Naive thymus-derived CD4-positive, alpha-beta T cell (primary cell): ENCODE measurements at regions not wholly inside any gene's neighbourhood (a gene's known extent, or its start where the extent isn't known, plus 50 kb on each side); places are given as distances from the start of the nearest gene placed in this dataset.

ENCODE experiments used
- ATAC-seq: fragments of 150-1000 bp; cut with Tn5 transposase; 2 replicates; pipeline ENCODE4 v1.10.0; 2021; ENCODE audit warnings: mild to moderate bottlenecking, moderate library complexity
- CTCF ChIA-PET: fragments of 350-600 bp; sonication (Branson Sonifier 250); formaldehyde crosslinking; loops from one replicate; lab custom pipeline; 2021; ENCODE audit warnings: antibody characterized with exemption; lab: Charles Lee
- POLR2A ChIA-PET: fragments of 350-600 bp; sonication (Branson Sonifier 250); formaldehyde crosslinking; loops from one replicate; lab custom pipeline; 2021; ENCODE audit warnings: antibody characterized with exemption, inconsistent platforms; lab: Charles Lee
- DNase-seq, 9 donors: peaks; one replicate each; pipeline versions ENCODE4 v3.0.0 to v3.0.0-alpha.2; 2020 to 2022; ENCODE audit warnings: mixed read lengths in 1 of 9
- H3K27ac ChIP-seq: one replicate; pipeline ENCODE4 v1.7.0; 2013; ENCODE audit warnings: mild to moderate bottlenecking, low read depth, low read length, moderate library complexity
- H3K27me3 ChIP-seq, 2 donors: one replicate each; pipeline ENCODE4 v1.7.0; 2013; ENCODE audit warnings: low read length in 2 of 2, mild to moderate bottlenecking in 2 of 2, moderate library complexity in 2 of 2; ENCODE audit not compliant: control insufficient read depth in 2 of 2, insufficient read depth in 2 of 2
- H3K36me3 ChIP-seq, 3 experiments: 1 replicate in 2 of 3; 2 replicates in 1 of 3; pipeline ENCODE4 v1.7.0; 2013; ENCODE audit warnings: low read length in 3 of 3, mild to moderate bottlenecking in 3 of 3, moderate library complexity in 1 of 3; ENCODE audit not compliant: insufficient read depth in 3 of 3, control insufficient read depth in 2 of 3
- H3K4me1 ChIP-seq, 2 donors: one replicate each; pipeline ENCODE4 v1.7.0; 2013; ENCODE audit warnings: low read length in 2 of 2, mild to moderate bottlenecking in 2 of 2, moderate library complexity in 1 of 2; ENCODE audit not compliant: control insufficient read depth in 2 of 2, insufficient read depth in 2 of 2
- H3K4me3 ChIP-seq: 2 replicates; pipeline ENCODE4 v1.7.0; 2013; ENCODE audit warnings: mild to moderate bottlenecking, low read length
- H3K9me3 ChIP-seq, 3 experiments: 1 replicate in 2 of 3; 2 replicates in 1 of 3; pipeline ENCODE4 v1.7.0; 2013; ENCODE audit warnings: low read length in 3 of 3; ENCODE audit not compliant: control insufficient read depth in 2 of 3
- H3K27ac Mint-ChIP-seq, 9 donors: one replicate each; pipeline ENCODE4 v1.8.0; 2020 to 2022; ENCODE audit warnings: mixed read lengths in 9 of 9, mild to moderate bottlenecking in 8 of 9, moderate library complexity in 5 of 9, inconsistent platforms in 2 of 9
- H3K27me3 Mint-ChIP-seq, 5 donors: one replicate each; pipeline ENCODE4 v1.8.0; 2021 to 2022; ENCODE audit warnings: mixed read lengths in 5 of 5, mild to moderate bottlenecking in 1 of 5
- H3K36me3 Mint-ChIP-seq, 5 donors: one replicate each; pipeline ENCODE4 v1.8.0; 2020 to 2022; ENCODE audit warnings: mixed read lengths in 5 of 5, mild to moderate bottlenecking in 3 of 5, inconsistent platforms in 1 of 5
- H3K4me1 Mint-ChIP-seq, 7 donors: one replicate each; pipeline ENCODE4 v1.8.0; 2020 to 2022; ENCODE audit warnings: mixed read lengths in 7 of 7, mild to moderate bottlenecking in 3 of 7, inconsistent platforms in 1 of 7
- H3K4me3 Mint-ChIP-seq, 10 donors: one replicate each; pipeline ENCODE4 v1.8.0; 2020 to 2022; ENCODE audit warnings: mild to moderate bottlenecking in 10 of 10, mixed read lengths in 10 of 10, moderate library complexity in 6 of 10, inconsistent platforms in 2 of 10
- H3K9me3 Mint-ChIP-seq, 11 donors: one replicate each; pipeline ENCODE4 v1.8.0; 2020 to 2022; ENCODE audit warnings: mixed read lengths in 11 of 11, mild to moderate bottlenecking in 4 of 11, inconsistent platforms in 1 of 11, moderate library complexity in 1 of 11
- intact Hi-C, 2 donors: fragments of 100-400 bp; cut with micrococcal nuclease; formaldehyde crosslinking; loops; one replicate each; pipeline ENCODE4 v1.15.1; 2023

GRCh38 chr2:34601561-34601960 is 1002.5 kb upstream of the FAM98A start:
- Mint-ChIP-seq H3K9me3 (peaks cover 0 to 10% (median 4%) of the 10 kb centered on the region in 11 donors), H3K27ac (no peak overlapping the region), H3K4me1 (no peaks in the 10 kb centered on the region), H3K27me3 (no peaks in the 10 kb centered on the region), H3K36me3 (no peaks in the 10 kb centered on the region), H3K4me3 (no peak overlapping the region)
- ATAC-seq = no peak
- H3K4me1 ChIP-seq = no peaks in the 10 kb centered on the region
- H3K36me3 ChIP-seq = no peaks in the 10 kb centered on the region
- no peak overlapping the region for H3K4me3 ChIP-seq
- intact Hi-C loops = no loop called here
- H3K27me3 ChIP-seq = no peaks in the 10 kb centered on the region
- POLR2A ChIA-PET = no interaction called here
- CTCF ChIA-PET = no interaction called here
- H3K9me3 ChIP-seq = no peaks in the 10 kb centered on the region
- no peak for DNase-seq
- no peak overlapping the region for H3K27ac ChIP-seq

GRCh38 chr2:34578641-34579040 is 979.5 kb upstream of the FAM98A start:
- Mint-ChIP-seq H3K4me1 (no peaks in the 10 kb centered on the region), H3K36me3 (no peaks in the 10 kb centered on the region), H3K9me3 (peaks cover 0 to 20% (median 2%) of the 10 kb centered on the region in 11 donors), H3K27me3 (no peaks in the 10 kb centered on the region), H3K4me3 (no peak overlapping the region), H3K27ac (no peak overlapping the region)
- intact Hi-C loops = no loop called here
- Histone ChIP-seq H3K36me3 (no peaks in the 10 kb centered on the region), H3K4me1 (no peaks in the 10 kb centered on the region), H3K9me3 (peaks cover 0 to 4% (median 0%) of the 10 kb centered on the region in 3 experiments), H3K4me3 (no peak overlapping the region), H3K27me3 (no peaks in the 10 kb centered on the region), H3K27ac (no peak overlapping the region)
- ChIA-PET POLR2A (no interaction called here), CTCF (no interaction called here)
- DNase-seq (no peak), ATAC-seq (no peak)

DNA sequence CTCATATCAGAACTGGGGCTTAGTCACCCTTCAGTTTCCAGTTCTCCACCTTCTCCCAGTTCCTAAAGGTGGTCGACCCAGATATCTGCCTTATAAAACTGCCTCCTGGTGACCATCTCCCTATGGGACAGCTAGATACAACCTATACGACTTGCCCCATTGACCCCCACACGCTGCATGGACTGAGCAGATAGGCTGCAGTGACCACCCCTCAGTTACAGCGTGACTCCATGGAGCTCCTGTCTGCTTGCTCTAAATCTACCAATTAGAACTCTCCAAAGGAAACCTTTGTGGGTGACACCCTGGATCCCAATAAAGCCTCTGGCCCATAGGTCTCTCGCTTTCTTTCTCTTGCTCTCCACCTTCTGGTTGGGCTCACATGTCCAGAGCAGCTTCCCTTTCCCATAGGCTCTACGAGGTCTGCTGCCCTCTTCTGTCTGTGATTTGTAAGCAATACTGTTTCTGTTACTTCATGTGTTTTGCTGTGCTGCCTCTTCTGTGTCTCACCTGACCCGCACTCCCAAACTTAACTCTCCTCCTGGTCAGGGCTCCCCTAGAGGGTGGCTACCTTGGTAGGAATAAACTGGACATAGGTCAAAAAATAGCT is 971.3 kb upstream of the FAM98A start:
- POLR2A ChIA-PET = no interaction called here
- no peak overlapping the region for H3K4me3 ChIP-seq
- peaks cover 0 to 8% (median 4%) of the 10 kb centered on the region in 11 donors for H3K9me3 Mint-ChIP-seq
- CTCF ChIA-PET = no interaction called here
- H3K4me1 Mint-ChIP-seq = no peaks in the 10 kb centered on the region
- H3K4me3 Mint-ChIP-seq = no peak overlapping the region
- H3K27me3 ChIP-seq = no peaks in the 10 kb centered on the region
- no peaks in the 10 kb centered on the region for H3K4me1 ChIP-seq
- no peak for ATAC-seq
- H3K27me3 Mint-ChIP-seq = no peaks in the 10 kb centered on the region
- no peak for DNase-seq
- no peaks in the 10 kb centered on the region for H3K36me3 Mint-ChIP-seq
- no peak overlapping the region for H3K27ac ChIP-seq
- intact Hi-C loops = no loop called here
- no peaks in the 10 kb centered on the region for H3K36me3 ChIP-seq
- no peaks in the 10 kb centered on the region for H3K9me3 ChIP-seq
- H3K27ac Mint-ChIP-seq = no peak overlapping the region

DNA sequence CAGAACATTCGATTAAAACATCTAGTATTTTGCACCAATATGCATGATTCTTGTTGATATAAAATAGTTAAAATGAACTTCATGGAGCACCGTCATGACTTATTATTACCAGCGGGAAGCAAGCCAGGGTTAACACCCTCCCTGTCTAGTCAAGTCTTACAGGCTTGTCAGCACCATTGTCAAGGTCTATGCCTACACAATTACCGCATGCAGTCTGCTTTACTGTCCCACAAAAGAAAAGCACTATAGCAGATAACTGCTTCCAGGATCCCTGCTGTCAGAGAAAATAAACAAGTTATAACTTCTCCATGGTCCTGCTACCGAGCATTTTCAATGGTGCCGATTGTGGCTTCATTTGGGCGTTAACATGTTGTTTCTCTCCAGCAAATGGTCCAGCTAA is 968.0 kb upstream of the FAM98A start:
- no peak overlapping the region for H3K27ac Mint-ChIP-seq
- no peaks in the 10 kb centered on the region for H3K9me3 ChIP-seq
- no peaks in the 10 kb centered on the region for H3K4me1 Mint-ChIP-seq
- no peaks in the 10 kb centered on the region for H3K27me3 ChIP-seq
- ChIA-PET POLR2A (no interaction called here), CTCF (no interaction called here)
- H3K4me1 ChIP-seq = no peaks in the 10 kb centered on the region
- no peaks in the 10 kb centered on the region for H3K36me3 ChIP-seq
- H3K36me3 Mint-ChIP-seq = no peaks in the 10 kb centered on the region
- peaks cover 0 to 21% (median 4%) of the 10 kb centered on the region in 11 donors for H3K9me3 Mint-ChIP-seq
- no peaks in the 10 kb centered on the region for H3K27me3 Mint-ChIP-seq
- intact Hi-C loops = no loop called here
- no peak overlapping the region for H3K27ac ChIP-seq
- ATAC-seq (no peak), DNase-seq (no peak)
- H3K4me3 ChIP-seq = no peak overlapping the region
- no peak overlapping the region for H3K4me3 Mint-ChIP-seq

DNA sequence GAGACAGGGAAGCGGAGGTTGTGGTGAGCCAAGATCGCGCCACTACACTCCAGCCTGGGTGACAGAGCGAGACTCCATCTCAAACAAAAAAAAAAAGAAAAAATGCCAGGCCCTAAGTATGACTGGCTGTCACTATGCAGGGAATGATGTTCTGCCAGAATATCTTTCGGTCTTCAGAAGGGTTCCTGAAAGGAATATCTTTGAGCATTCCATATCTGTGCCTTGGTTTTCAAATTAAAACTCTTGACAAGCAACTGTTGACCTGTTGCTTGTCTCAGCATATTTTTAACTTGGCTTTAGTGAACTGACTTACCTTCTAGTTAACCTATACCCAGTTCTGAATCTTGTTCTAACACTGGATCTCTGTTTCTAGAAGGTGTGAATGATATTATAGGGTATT is 953.2 kb upstream of the FAM98A start:
- Histone ChIP-seq H3K4me3 (no peak overlapping the region), H3K27ac (no peak overlapping the region), H3K36me3 (no peaks in the 10 kb centered on the region), H3K27me3 (no peaks in the 10 kb centered on the region), H3K9me3 (no peaks in the 10 kb centered on the region), H3K4me1 (no peaks in the 10 kb centered on the region)
- DNase-seq = no peak
- CTCF ChIA-PET = no interaction called here
- no peaks in the 10 kb centered on the region for H3K27me3 Mint-ChIP-seq
- no peaks in the 10 kb centered on the region for H3K4me1 Mint-ChIP-seq
- H3K9me3 Mint-ChIP-seq = peaks cover 1 to 11% (median 5%) of the 10 kb centered on the region in 11 donors
- no peak overlapping the region for H3K4me3 Mint-ChIP-seq
- POLR2A ChIA-PET = no interaction called here
- intact Hi-C loops = no loop called here
- H3K36me3 Mint-ChIP-seq = no peaks in the 10 kb centered on the region
- ATAC-seq = no peak
- no peak overlapping the region for H3K27ac Mint-ChIP-seq

GRCh38 chr2:34549710-34550345 is 950.7 kb upstream of the FAM98A start:
- intact Hi-C loops = no loop called here
- ChIA-PET CTCF (no interaction called here), POLR2A (interaction anchor here (0.8 kb wide), 1 partner anchor 197 kb away, joined by 3 read pairs; no protein-coding TSS in a partner anchor)
- H3K27me3 ChIP-seq = no peaks in the 10 kb centered on the region
- H3K27ac ChIP-seq = no peak overlapping the region
- Mint-ChIP-seq H3K4me1 (no peaks in the 10 kb centered on the region), H3K27me3 (no peaks in the 10 kb centered on the region), H3K27ac (no peak overlapping the region), H3K9me3 (peaks cover 0 to 20% (median 8%) of the 10 kb centered on the region in 11 donors), H3K4me3 (no peak overlapping the region), H3K36me3 (no peaks in the 10 kb centered on the region)
- ATAC-seq (no peak), DNase-seq (no peak)
- no peak overlapping the region for H3K4me3 ChIP-seq
- peaks cover 0 to 4% (median 0%) of the 10 kb centered on the region in 3 experiments for H3K9me3 ChIP-seq
- H3K4me1 ChIP-seq = no peaks in the 10 kb centered on the region
- H3K36me3 ChIP-seq = no peaks in the 10 kb centered on the region

DNA sequence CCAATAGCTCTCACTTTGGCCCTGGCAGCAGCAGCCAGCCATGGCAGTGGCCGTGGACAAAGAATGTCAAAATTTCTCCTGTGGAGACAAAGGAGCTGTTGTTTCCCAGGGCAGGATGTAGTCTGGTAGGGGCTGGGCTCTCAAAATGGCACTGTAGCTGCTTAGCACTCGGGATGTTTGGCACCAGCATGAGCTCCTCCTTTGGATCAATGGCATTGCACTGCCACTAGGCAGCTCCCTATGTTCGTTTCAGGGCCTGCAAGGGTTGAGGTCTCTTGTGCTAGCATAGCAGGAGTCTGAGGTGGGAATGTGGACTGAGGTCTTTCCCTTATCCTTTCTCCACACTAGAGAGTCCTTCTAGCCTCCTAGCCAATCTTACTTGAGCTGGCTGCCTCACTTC is 948.8 kb upstream of the FAM98A start:
- DNase-seq (no peak), ATAC-seq (no peak)
- Mint-ChIP-seq H3K4me3 (no peak overlapping the region), H3K9me3 (peaks cover 0 to 29% (median 10%) of the 10 kb centered on the region in 11 donors), H3K27ac (no peak overlapping the region), H3K4me1 (no peaks in the 10 kb centered on the region), H3K27me3 (no peaks in the 10 kb centered on the region), H3K36me3 (no peaks in the 10 kb centered on the region)
- Histone ChIP-seq H3K9me3 (peaks cover 0 to 4% (median 0%) of the 10 kb centered on the region in 3 experiments), H3K27me3 (no peaks in the 10 kb centered on the region), H3K27ac (no peak overlapping the region), H3K4me3 (no peak overlapping the region), H3K4me1 (no peaks in the 10 kb centered on the region), H3K36me3 (no peaks in the 10 kb centered on the region)
- ChIA-PET CTCF (no interaction called here), POLR2A (no interaction called here)
- intact Hi-C loops = no loop called here
